GM18499 (cell line): ENCODE measurements at regions not wholly inside any gene's neighbourhood (a gene's known extent, or its start where the extent isn't known, plus 50 kb on each side); places are given as distances from the start of the nearest gene placed in this dataset.
A peak's percentile ranks its signal among the peaks of the same experiment; 100 is the strongest.
"Not testable (repeated sequence)": the region's sequence is repeated elsewhere in the genome, so short reads cannot be mapped to it uniquely, and the experiment has no call there.

ENCODE experiments used
- ATAC-seq: cut with Tn5 transposase; IDR thresholded peaks from one replicate; pipeline ENCODE4 v1.9.1; 2021; ENCODE audit warnings: moderate number of reproducible peaks; ENCODE audit not compliant: insufficient read depth, unreplicated experiment

GRCh38 chr5:86302643-86303042 is 315.1 kb upstream of the COX7C start:
- not testable (repeated sequence) for ATAC-seq

- peak; percentile 58 for ATAC-seq
Observed at GRCh38 chr5:86305050-86305449, 312.7 kb upstream of the COX7C start.

GRCh38 chr5:86314951-86315350 is 302.8 kb upstream of the COX7C start:
- no peak for ATAC-seq

GRCh38 chr5:86320266-86320665 is 297.5 kb upstream of the COX7C start:
- ATAC-seq, result no peak

GRCh38 chr5:86329318-86329717 is 288.4 kb upstream of the COX7C start:
- ATAC-seq, result no peak

- no peak for ATAC-seq
Observed at GRCh38 chr5:86330736-86331135, 287.0 kb upstream of the COX7C start.

GRCh38 chr5:86332851-86333250 is 284.9 kb upstream of the COX7C start:
- ATAC-seq, result no peak

GRCh38 chr5:86337667-86338460 is 279.9 kb upstream of the COX7C start:
- no peak for ATAC-seq

GRCh38 chr5:86354664-86355063 is 263.1 kb upstream of the COX7C start:
- no peak for ATAC-seq

GRCh38 chr5:86360801-86361200 is 256.9 kb upstream of the COX7C start:
- ATAC-seq, result no peak

- ATAC-seq, result no peak
Observed at GRCh38 chr5:86371061-86371460, 246.7 kb upstream of the COX7C start.

- ATAC-seq, result no peak
Observed at GRCh38 chr5:86374611-86375010, 243.1 kb upstream of the COX7C start.

- no peak for ATAC-seq
Observed at GRCh38 chr5:86376214-86376613, 241.5 kb upstream of the COX7C start.

- no peak for ATAC-seq
Observed at GRCh38 chr5:86403190-86403589, 214.6 kb upstream of the COX7C start.

GRCh38 chr5:86404256-86404655 is 213.5 kb upstream of the COX7C start:
- ATAC-seq, result no peak

- no peak for ATAC-seq
Observed at GRCh38 chr5:86407711-86408110, 210.0 kb upstream of the COX7C start.

- ATAC-seq, result no peak
Observed at GRCh38 chr5:86411596-86411995, 206.1 kb upstream of the COX7C start.

GRCh38 chr5:86427158-86427557 is 190.6 kb upstream of the COX7C start:
- ATAC-seq, result no peak

GRCh38 chr5:86439593-86440110 is 178.1 kb upstream of the COX7C start:
- no peak for ATAC-seq

GRCh38 chr5:86442036-86442745 is 175.6 kb upstream of the COX7C start:
- no peak for ATAC-seq

GRCh38 chr5:86447362-86447761 is 170.4 kb upstream of the COX7C start:
- ATAC-seq, result no peak

GRCh38 chr5:86452251-86452650 is 165.5 kb upstream of the COX7C start:
- no peak for ATAC-seq
